Astrocyte of the spinal cord (primary cell): ENCODE measurements at regions not wholly inside any gene's neighbourhood (a gene's known extent, or its start where the extent isn't known, plus 50 kb on each side); places are given as distances from the start of the nearest gene placed in this dataset.

Source experiments
- DNase-seq: peaks from one replicate; pipeline ENCODE4 v3.0.0; 2011; ENCODE audit warnings: low read depth, low spot score
- H3K4me3 ChIP-seq: 2 replicates; pipeline ENCODE4 v1.5.1; 2011; ENCODE audit warnings: low read depth, mild to moderate bottlenecking, low read length, moderate library complexity
- CTCF ChIP-seq: IDR thresholded peaks from 2 replicates; pipeline ENCODE4 v1.5.1; 2012; ENCODE audit warnings: low read depth, mild to moderate bottlenecking, low read length, inconsistent platforms
- in situ Hi-C: cut with HindIII; loops from 2 replicates; pipeline ENCODE4 v1.10.0; 2017; ENCODE audit warnings: low sequenced_read_pairs

- no peak overlapping the region for H3K4me3 ChIP-seq
- no peak for DNase-seq
- no peak for TF ChIP-seq CTCF
- in situ Hi-C loops, result no loop called here
Measured at GRCh38 chr3:153572165-153572564, 410.1 kb downstream of the RAP2B start.

- in situ Hi-C loops, result no loop called here
- TF ChIP-seq CTCF, result no peak
- no peak overlapping the region for H3K4me3 ChIP-seq
- no peak for DNase-seq
Measured at GRCh38 chr3:153572654-153573053, 410.6 kb downstream of the RAP2B start.

- TF ChIP-seq CTCF, result no peak
Measured at GRCh38 chr3:153573481-153573880, 411.5 kb downstream of the RAP2B start.

GRCh38 chr3:153574445-153574844 is 412.4 kb downstream of the RAP2B start:
- in situ Hi-C loops, result no loop called here
- TF ChIP-seq CTCF, result no peak
- DNase-seq, result peak; percentile 28
- no peak overlapping the region for H3K4me3 ChIP-seq

More at GRCh38 chr3:153573481-153573880, 411.5 kb downstream of the RAP2B start:
- DNase-seq, result no peak
- H3K4me3 ChIP-seq, result no peak overlapping the region
- in situ Hi-C loops, result no loop called here

GRCh38 chr3:153577059-153577736 is 415.2 kb downstream of the RAP2B start:
- H3K4me3 ChIP-seq, result no peak overlapping the region
- no peak for TF ChIP-seq CTCF
- in situ Hi-C loops, result no loop called here
- DNase-seq, result no peak

- in situ Hi-C loops, result no loop called here
- no peak for TF ChIP-seq CTCF
- DNase-seq, result no peak
- H3K4me3 ChIP-seq, result no peak overlapping the region
Measured at GRCh38 chr3:153578046-153578445, 416.0 kb downstream of the RAP2B start.
